ENCODE measurements at regions not wholly inside any gene's neighbourhood (a gene's known extent, or its start where the extent isn't known, plus 50 kb on each side); places are given as distances from the start of the nearest gene placed in this dataset.

DNA sequence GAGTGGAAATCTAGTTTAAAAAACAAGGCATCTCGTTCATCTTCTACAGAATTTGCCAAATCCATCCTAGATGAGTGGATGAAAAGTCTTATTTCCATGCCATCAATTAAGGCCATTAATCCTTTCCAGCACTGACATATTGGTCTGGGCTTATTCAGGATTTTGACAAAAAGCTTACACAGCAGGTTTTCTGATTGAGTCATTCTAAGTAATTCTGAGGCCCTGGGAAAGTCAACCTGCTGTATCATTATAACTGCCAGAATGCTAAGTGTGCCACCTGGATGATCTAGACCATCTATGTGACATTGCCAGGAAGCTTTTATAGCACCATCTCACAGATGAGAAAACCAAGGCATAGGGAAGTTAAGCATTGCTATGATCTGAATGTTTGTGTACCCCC is 132.1 kb upstream of the MAP3K1 start:
- H3K9ac ChIP-seq (ENCODE audit: low read depth, low read length, poor library complexity, severe bottlenecking) = no peak overlapping the region
- no peaks in the 10 kb centered on the region for H4K20me1 ChIP-seq (ENCODE audit: insufficient read depth, low read length, poor library complexity, severe bottlenecking)
- H3K79me2 ChIP-seq (ENCODE audit: insufficient read depth, low read length) = no peaks in the 10 kb centered on the region
- TF ChIP-seq CTCF (conservative IDR thresholded peaks at IDR 0.05; ENCODE audit: low read length) (no peak), EZH2phosphoT487 (IDR thresholded peaks at IDR 0.05; ENCODE audit: borderline replicate concordance) (no peak)
- H3K4me3 ChIP-seq (ENCODE audit: low read length, poor library complexity, severe bottlenecking) = no peak overlapping the region
- no peaks in the 10 kb centered on the region for H3K36me3 ChIP-seq (ENCODE audit: insufficient read depth, low read length)
- peaks cover 7% of the 10 kb centered on the region for H3K4me1 ChIP-seq (ENCODE audit: insufficient read depth, low read length, poor library complexity, severe bottlenecking)
- no peaks in the 10 kb centered on the region for H3K9me2 ChIP-seq (replicated peaks; ENCODE audit: low read depth, low read length)
- no peaks in the 10 kb centered on the region for H3K27me3 ChIP-seq (ENCODE audit: insufficient read depth, low read length, poor library complexity, severe bottlenecking)
- H3K4me2 ChIP-seq (ENCODE audit: low read depth, low read length, poor library complexity, severe bottlenecking) = no peak overlapping the region
- no peaks in the 10 kb centered on the region for H3F3A ChIP-seq (ENCODE audit: low read depth)
- no peaks in the 10 kb centered on the region for H3K9me3 ChIP-seq (ENCODE audit: insufficient read depth, low read depth, low read length)
- no peak overlapping the region for H2AFZ ChIP-seq (ENCODE audit: low read length)

- H3K9me2 ChIP-seq (replicated peaks; ENCODE audit: low read depth, low read length) = no peaks in the 10 kb centered on the region
These were observed 134.0 kb upstream of the MAP3K1 start for GRCh38 chr5:56681346-56681745.

DNA sequence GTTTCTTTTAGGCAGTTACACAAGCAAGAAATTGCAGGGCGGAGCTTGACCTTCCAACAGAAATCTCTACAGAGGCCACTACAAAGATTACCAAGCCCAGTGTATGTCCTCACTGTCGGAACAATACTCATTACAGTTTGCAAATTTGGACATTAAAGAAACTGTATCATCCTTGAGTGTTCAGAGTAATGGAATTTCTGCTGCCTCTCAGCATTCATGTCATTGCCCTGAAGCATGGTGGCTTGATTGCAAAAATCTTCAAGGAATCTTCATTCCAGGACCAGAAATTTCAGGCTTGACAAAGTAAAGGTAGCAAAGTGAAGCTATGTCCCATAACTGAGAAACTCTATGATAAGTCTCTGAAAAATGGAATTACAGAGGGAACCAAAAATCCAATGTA is 134.6 kb upstream of the MAP3K1 start:
- H3K27me3 ChIP-seq (ENCODE audit: insufficient read depth, low read length, poor library complexity, severe bottlenecking) = no peaks in the 10 kb centered on the region
- no peak overlapping the region for H3K4me2 ChIP-seq (ENCODE audit: low read depth, low read length, poor library complexity, severe bottlenecking)
- H2AFZ ChIP-seq (ENCODE audit: low read length) = no peak overlapping the region
- no peak overlapping the region for H3K4me3 ChIP-seq (ENCODE audit: low read length, poor library complexity, severe bottlenecking)
- no peaks in the 10 kb centered on the region for H4K20me1 ChIP-seq (ENCODE audit: insufficient read depth, low read length, poor library complexity, severe bottlenecking)
- H3K4me1 ChIP-seq (ENCODE audit: insufficient read depth, low read length, poor library complexity, severe bottlenecking) = no peaks in the 10 kb centered on the region
- H3K9ac ChIP-seq (ENCODE audit: low read depth, low read length, poor library complexity, severe bottlenecking) = no peak overlapping the region
- no peaks in the 10 kb centered on the region for H3F3A ChIP-seq (ENCODE audit: low read depth)
- H3K36me3 ChIP-seq (ENCODE audit: insufficient read depth, low read length) = no peaks in the 10 kb centered on the region
- H3K9me3 ChIP-seq (ENCODE audit: insufficient read depth, low read depth, low read length) = no peaks in the 10 kb centered on the region
- no peaks in the 10 kb centered on the region for H3K9me2 ChIP-seq (replicated peaks; ENCODE audit: low read depth, low read length)
- TF ChIP-seq EZH2phosphoT487 (IDR thresholded peaks at IDR 0.05; ENCODE audit: borderline replicate concordance) = no peak
- TF ChIP-seq CTCF (conservative IDR thresholded peaks at IDR 0.05; ENCODE audit: low read length) = no peak
- H3K79me2 ChIP-seq (ENCODE audit: insufficient read depth, low read length) = no peaks in the 10 kb centered on the region

More at GRCh38 chr5:56681346-56681745, 134.0 kb upstream of the MAP3K1 start:
- H3K4me3 ChIP-seq (ENCODE audit: low read length, poor library complexity, severe bottlenecking) = no peak overlapping the region
- no peaks in the 10 kb centered on the region for H3K36me3 ChIP-seq (ENCODE audit: insufficient read depth, low read length)
- H3K4me1 ChIP-seq (ENCODE audit: insufficient read depth, low read length, poor library complexity, severe bottlenecking) = no peaks in the 10 kb centered on the region
- H3F3A ChIP-seq (ENCODE audit: low read depth) = no peaks in the 10 kb centered on the region
- no peak overlapping the region for H3K9ac ChIP-seq (ENCODE audit: low read depth, low read length, poor library complexity, severe bottlenecking)
- H3K27me3 ChIP-seq (ENCODE audit: insufficient read depth, low read length, poor library complexity, severe bottlenecking) = no peaks in the 10 kb centered on the region
- H3K9me3 ChIP-seq (ENCODE audit: insufficient read depth, low read depth, low read length) = no peaks in the 10 kb centered on the region
- no peak overlapping the region for H2AFZ ChIP-seq (ENCODE audit: low read length)
- TF ChIP-seq EZH2phosphoT487 (IDR thresholded peaks at IDR 0.05; ENCODE audit: borderline replicate concordance) = no peak
- no peak for TF ChIP-seq CTCF (conservative IDR thresholded peaks at IDR 0.05; ENCODE audit: low read length)
- no peak overlapping the region for H3K4me2 ChIP-seq (ENCODE audit: low read depth, low read length, poor library complexity, severe bottlenecking)
- H4K20me1 ChIP-seq (ENCODE audit: insufficient read depth, low read length, poor library complexity, severe bottlenecking) = no peaks in the 10 kb centered on the region
- no peaks in the 10 kb centered on the region for H3K79me2 ChIP-seq (ENCODE audit: insufficient read depth, low read length)

All from Loucy (cell line).